ENCODE measurements at regions not wholly inside any gene's neighbourhood (a gene's known extent, or its start where the extent isn't known, plus 50 kb on each side); places are given as distances from the start of the nearest gene placed in this dataset.

DNA sequence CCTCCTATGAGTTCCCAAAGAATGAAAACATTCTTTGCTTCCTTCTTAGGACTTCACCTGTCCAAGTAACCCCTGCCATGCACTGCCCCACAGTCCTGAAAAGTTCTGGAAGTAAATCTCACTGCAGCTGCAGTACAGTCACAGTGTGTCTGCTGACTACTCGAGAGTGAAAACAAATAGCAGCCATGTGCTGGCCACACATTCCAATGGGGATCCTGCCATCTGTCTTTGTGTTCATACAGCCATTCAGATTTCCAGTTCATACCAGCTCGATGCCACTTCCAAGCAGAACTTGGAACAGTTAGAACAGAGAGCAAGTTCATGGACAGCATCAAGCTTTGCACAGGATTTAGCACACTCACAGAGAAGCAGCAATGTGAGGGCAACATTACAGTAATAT lies 629.9 kb upstream of the ACVR2A start:
- TF ChIP-seq CTCF (IDR thresholded peaks at IDR 0.05; ENCODE audit: insufficient read depth, low read length), result no peak
- TF ChIP-seq, protein P1, sequence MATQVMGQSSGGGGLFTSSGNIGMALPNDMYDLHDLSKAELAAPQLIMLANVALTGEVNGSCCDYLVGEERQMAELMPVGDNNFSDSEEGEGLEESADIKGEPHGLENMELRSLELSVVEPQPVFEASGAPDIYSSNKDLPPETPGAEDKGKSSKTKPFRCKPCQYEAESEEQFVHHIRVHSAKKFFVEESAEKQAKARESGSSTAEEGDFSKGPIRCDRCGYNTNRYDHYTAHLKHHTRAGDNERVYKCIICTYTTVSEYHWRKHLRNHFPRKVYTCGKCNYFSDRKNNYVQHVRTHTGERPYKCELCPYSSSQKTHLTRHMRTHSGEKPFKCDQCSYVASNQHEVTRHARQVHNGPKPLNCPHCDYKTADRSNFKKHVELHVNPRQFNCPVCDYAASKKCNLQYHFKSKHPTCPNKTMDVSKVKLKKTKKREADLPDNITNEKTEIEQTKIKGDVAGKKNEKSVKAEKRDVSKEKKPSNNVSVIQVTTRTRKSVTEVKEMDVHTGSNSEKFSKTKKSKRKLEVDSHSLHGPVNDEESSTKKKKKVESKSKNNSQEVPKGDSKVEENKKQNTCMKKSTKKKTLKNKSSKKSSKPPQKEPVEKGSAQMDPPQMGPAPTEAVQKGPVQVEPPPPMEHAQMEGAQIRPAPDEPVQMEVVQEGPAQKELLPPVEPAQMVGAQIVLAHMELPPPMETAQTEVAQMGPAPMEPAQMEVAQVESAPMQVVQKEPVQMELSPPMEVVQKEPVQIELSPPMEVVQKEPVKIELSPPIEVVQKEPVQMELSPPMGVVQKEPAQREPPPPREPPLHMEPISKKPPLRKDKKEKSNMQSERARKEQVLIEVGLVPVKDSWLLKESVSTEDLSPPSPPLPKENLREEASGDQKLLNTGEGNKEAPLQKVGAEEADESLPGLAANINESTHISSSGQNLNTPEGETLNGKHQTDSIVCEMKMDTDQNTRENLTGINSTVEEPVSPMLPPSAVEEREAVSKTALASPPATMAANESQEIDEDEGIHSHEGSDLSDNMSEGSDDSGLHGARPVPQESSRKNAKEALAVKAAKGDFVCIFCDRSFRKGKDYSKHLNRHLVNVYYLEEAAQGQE (IDR thresholded peaks at IDR 0.05; ENCODE audit: insufficient replicate concordance, low read depth), result no peak
- TF ChIP-seq POLR2AphosphoS5 (IDR thresholded peaks at IDR 0.05; ENCODE audit: low read depth), result no peak
- no peak for TF ChIP-seq SPI1 (IDR thresholded peaks at IDR 0.05; ENCODE audit: borderline replicate concordance, low read depth)

Data from HL-60 (cell line).